H9 (cell line): ENCODE measurements at regions not wholly inside any gene's neighbourhood (a gene's known extent, or its start where the extent isn't known, plus 50 kb on each side); places are given as distances from the start of the nearest gene placed in this dataset.

Experiments used
- DNase-seq: peaks from one replicate; pipeline ENCODE4 v3.0.0-alpha.2; 2017
- H2AFZ ChIP-seq: one replicate; pipeline ENCODE4 v1.6.1; 2013; ENCODE audit warnings: mild to moderate bottlenecking, low read length, control low read depth, moderate library complexity
- H2AK5ac ChIP-seq: 2 replicates; pipeline ENCODE4 v1.6.1; 2013; ENCODE audit warnings: low read length, control low read depth, mixed read lengths; ENCODE audit not compliant: insufficient read length
- H2BK120ac ChIP-seq: one replicate; pipeline ENCODE4 v1.6.1; 2013; ENCODE audit warnings: low read depth, mild to moderate bottlenecking, low read length, control low read depth, inconsistent platforms; ENCODE audit not compliant: poor library complexity, severe bottlenecking
- H2BK12ac ChIP-seq: 2 replicates; pipeline ENCODE4 v1.6.1; 2013; ENCODE audit warnings: low read length, control low read depth, mixed read lengths, low read depth; ENCODE audit not compliant: insufficient read length
- H2BK15ac ChIP-seq: 2 replicates; pipeline ENCODE4 v1.6.1; 2013; ENCODE audit warnings: low read depth, low read length, control low read depth
- H2BK20ac ChIP-seq: one replicate; pipeline ENCODE4 v1.6.1; 2013; ENCODE audit warnings: low read depth, mild to moderate bottlenecking, low read length, control low read depth, inconsistent platforms; ENCODE audit not compliant: poor library complexity, severe bottlenecking
- H2BK5ac ChIP-seq: 2 replicates; pipeline ENCODE4 v1.6.1; 2013; ENCODE audit warnings: low read length, control low read depth, mixed read lengths; ENCODE audit not compliant: insufficient read length
- H3K14ac ChIP-seq: 2 replicates; pipeline ENCODE4 v1.6.1; 2013; ENCODE audit warnings: low read length, control low read depth; ENCODE audit not compliant: insufficient read depth
- H3K18ac ChIP-seq: 2 replicates; pipeline ENCODE4 v1.6.1; 2013; ENCODE audit warnings: low read depth, mild to moderate bottlenecking, mixed read lengths, low read length, control low read depth; ENCODE audit not compliant: insufficient read length
- H3K23ac ChIP-seq: 2 replicates; pipeline ENCODE4 v1.6.1; 2013; ENCODE audit warnings: low read length, control low read depth, mixed read lengths, low read depth; ENCODE audit not compliant: insufficient read length
- H3K23me2 ChIP-seq: 2 replicates; pipeline ENCODE4 v1.6.1; 2013; ENCODE audit warnings: low read depth, mild to moderate bottlenecking, mixed read lengths, low read length, control low read depth; ENCODE audit not compliant: insufficient read length, poor library complexity, severe bottlenecking
- H3K27ac ChIP-seq: 2 replicates; pipeline ENCODE4 v1.5.1; 2013; ENCODE audit warnings: low read length, control low read depth, mixed read lengths, low read depth; ENCODE audit not compliant: insufficient read length
- H3K27me3 ChIP-seq: 2 replicates; pipeline ENCODE4 v1.6.1; 2013; ENCODE audit warnings: low read length, control low read depth, inconsistent platforms; ENCODE audit not compliant: insufficient read depth
- H3K4ac ChIP-seq: 2 replicates; pipeline ENCODE4 v1.6.1; 2013; ENCODE audit warnings: low read depth, mild to moderate bottlenecking, control low read depth, inconsistent platforms, low read length, moderate library complexity
- H3K4me1 ChIP-seq: 2 replicates; pipeline ENCODE4 v1.6.1; 2013; ENCODE audit warnings: low read length, control low read depth, inconsistent platforms; ENCODE audit not compliant: insufficient read depth
- H3K4me2 ChIP-seq: 2 replicates; pipeline ENCODE4 v1.6.1; 2013; ENCODE audit warnings: low read length, control low read depth, mixed read lengths; ENCODE audit not compliant: insufficient read length, insufficient read depth
- H3K56ac ChIP-seq: 2 replicates; pipeline ENCODE4 v1.6.1; 2013; ENCODE audit warnings: low read depth, mild to moderate bottlenecking, mixed read lengths, low read length, control low read depth; ENCODE audit not compliant: insufficient read length
- H3K79me1 ChIP-seq: 2 replicates; pipeline ENCODE4 v1.6.1; 2013; ENCODE audit warnings: low read depth, mild to moderate bottlenecking, moderate library complexity, low read length, control low read depth, inconsistent platforms; ENCODE audit not compliant: insufficient read depth, poor library complexity, severe bottlenecking
- H3K79me2 ChIP-seq: 2 replicates; pipeline ENCODE4 v1.6.1; 2013; ENCODE audit warnings: low read length, control low read depth, inconsistent platforms; ENCODE audit not compliant: insufficient read depth
- H3K9ac ChIP-seq: 2 replicates; pipeline ENCODE4 v1.6.1; 2013; ENCODE audit warnings: low read length, control low read depth, mixed read lengths; ENCODE audit not compliant: insufficient read length; ENCODE audit errors: extremely low read depth
- H3K9me3 ChIP-seq: one replicate; pipeline ENCODE4 v1.6.1; 2013; ENCODE audit warnings: low read depth, low read length, inconsistent platforms; ENCODE audit not compliant: control insufficient read depth
- H3T11ph ChIP-seq: one replicate; pipeline ENCODE4 v1.6.1; 2013; ENCODE audit warnings: mild to moderate bottlenecking, low read length, control low read depth, inconsistent platforms
- H4K20me1 ChIP-seq: one replicate; pipeline ENCODE4 v1.6.1; 2013; ENCODE audit not compliant: control insufficient read depth, insufficient read length, insufficient read depth
- H4K5ac ChIP-seq: 2 replicates; pipeline ENCODE4 v1.6.1; 2013; ENCODE audit warnings: low read depth, mild to moderate bottlenecking, mixed read lengths, low read length, control low read depth; ENCODE audit not compliant: insufficient read length
- H4K8ac ChIP-seq: replicated peaks from 2 replicates; pipeline ENCODE4 v1.6.1; 2013; ENCODE audit warnings: low read length, control low read depth, mixed read lengths, low read depth; ENCODE audit not compliant: insufficient read length
- H4K91ac ChIP-seq: 2 replicates; pipeline ENCODE4 v1.6.1; 2013; ENCODE audit warnings: low read depth, mild to moderate bottlenecking, moderate library complexity, mixed read lengths, low read length, control low read depth; ENCODE audit not compliant: insufficient read length
- H3K27ac Mint-ChIP-seq, 3 experiments: 2 replicates in 2 of 3; 3 replicates in 1 of 3; pipeline ENCODE4 v1.8.0; 2020 to 2021; ENCODE audit warnings: mixed read lengths in 3 of 3, mild to moderate bottlenecking in 1 of 3, moderate library complexity in 1 of 3
- H3K27me3 Mint-ChIP-seq: 2 replicates; pipeline ENCODE4 v1.8.0; 2021; ENCODE audit warnings: low read depth, mild to moderate bottlenecking, moderate library complexity, mixed read lengths
- H3K36me3 Mint-ChIP-seq, 3 experiments: 2 replicates in 2 of 3; 3 replicates in 1 of 3; pipeline ENCODE4 v1.8.0; 2020 to 2021; ENCODE audit warnings: low read depth in 3 of 3, mixed read lengths in 3 of 3; ENCODE audit not compliant: insufficient read depth in 1 of 3
- H3K4me1 Mint-ChIP-seq, 2 experiments: 2 replicates each; pipeline ENCODE4 v1.8.0; 2020; ENCODE audit warnings: mixed read lengths in 2 of 2
- H3K4me3 Mint-ChIP-seq, 2 experiments: 2 replicates in 1 of 2; 3 replicates in 1 of 2; pipeline ENCODE4 v1.8.0; 2020 to 2021; ENCODE audit warnings: mild to moderate bottlenecking in 2 of 2, mixed read lengths in 2 of 2, moderate library complexity in 1 of 2
- H3K9me3 Mint-ChIP-seq, 2 experiments: 2 replicates in 1 of 2; 3 replicates in 1 of 2; pipeline ENCODE4 v1.8.0; 2020; ENCODE audit warnings: mild to moderate bottlenecking in 2 of 2, mixed read lengths in 2 of 2, moderate library complexity in 1 of 2
- CTCF ChIP-seq: fragments of 200-600 bp; sonication (generic); conservative IDR thresholded peaks from 3 replicates; pipeline ENCODE4 v1.8.0; 2021; ENCODE audit warnings: antibody characterized with exemption, mild to moderate bottlenecking
- WGBS: extraction: QIAGEN DNeasy Blood & Tissue Kit; methylation state at CpG from one replicate; pipeline ENCODE4 v1.1.7; 2013; ENCODE audit warnings: missing lambda C conversion rate, low lambda C conversion rate, mixed read lengths; ENCODE audit not compliant: insufficient read length; ENCODE audit errors: extremely low coverage; 5-methylcytosine and 5-hydroxymethylcytosine counted together

- no peak overlapping the region for H3K27ac Mint-ChIP-seq
- Histone ChIP-seq H2AFZ (no peak overlapping the region), H3K18ac (no peak overlapping the region), H2BK120ac (no peak overlapping the region), H2BK15ac (no peak overlapping the region), H4K20me1 (no peaks in the 10 kb centered on the region), H3K9ac (no peak overlapping the region), H2BK5ac (no peak overlapping the region), H2AK5ac (no peak overlapping the region), H4K5ac (no peak overlapping the region), H3K14ac (no peak overlapping the region), H3K27ac (no peak overlapping the region), H3K56ac (no peak overlapping the region), H3K79me1 (no peaks in the 10 kb centered on the region), H3K79me2 (no peaks in the 10 kb centered on the region), H3K4me2 (no peak overlapping the region), H4K8ac (no peak overlapping the region), H3K23me2 (no peaks in the 10 kb centered on the region), H3K27me3 (no peaks in the 10 kb centered on the region), H4K91ac (no peak overlapping the region), H2BK12ac (no peak overlapping the region), H3K4ac (no peak overlapping the region), H3T11ph (no peak overlapping the region), H3K9me3 (peaks cover 9% of the 10 kb centered on the region), H2BK20ac (no peak overlapping the region), H3K23ac (no peak overlapping the region), H3K4me1 (no peaks in the 10 kb centered on the region)
- DNase-seq = no peak
- WGBS = no CpG with 5 or more reads among the region's 2 CpGs
- no peak for TF ChIP-seq CTCF
- H3K4me3 Mint-ChIP-seq = no peak overlapping the region
- no peaks in the 10 kb centered on the region for H3K27me3 Mint-ChIP-seq
- H3K36me3 Mint-ChIP-seq = peaks cover 9 to 23% (median 16%) of the 10 kb centered on the region in 3 experiments
- H3K9me3 Mint-ChIP-seq = peaks cover 16 to 24% of the 10 kb centered on the region in 2 experiments
- H3K4me1 Mint-ChIP-seq = no peaks in the 10 kb centered on the region
Observed at GRCh38 chr3:25128735-25129134, 299.3 kb upstream of the RARB start.
